NCI-H2171 treated with DMSO at 0.1 percent for 48 hours (cell line): ENCODE measurements at regions not wholly inside any gene's neighbourhood (a gene's known extent, or its start where the extent isn't known, plus 50 kb on each side); places are given as distances from the start of the nearest gene placed in this dataset.
"Not testable (repeated sequence)": the region's sequence is repeated elsewhere in the genome, so short reads cannot be mapped to it uniquely, and the experiment has no call there.

Experiments used
- DNase-seq: peaks from one replicate; lab custom pipeline; 2025; lab: John Stamatoyannopoulos, UW

GRCh38 chr12:43252585-43252984 is 299.4 kb downstream of the ADAMTS20 start:
- no peak for DNase-seq

DNA sequence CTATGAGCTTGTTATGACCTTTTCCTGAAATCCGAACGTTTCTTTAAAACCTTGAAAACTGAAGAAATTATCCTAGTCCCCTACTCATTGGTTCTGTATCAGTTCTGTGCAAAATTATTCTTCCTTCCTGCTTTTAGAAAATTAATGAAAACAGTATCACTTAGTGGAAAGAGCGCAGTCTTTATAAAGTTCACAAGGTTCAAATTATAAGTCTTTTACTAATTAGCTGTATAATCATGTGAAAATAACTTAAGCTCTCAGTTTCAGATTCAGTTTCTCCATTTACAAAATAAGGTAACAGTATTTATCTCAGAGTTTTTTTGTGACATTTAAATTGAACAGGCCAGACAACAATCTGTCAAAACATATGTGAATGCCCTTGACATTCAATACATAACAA is 306.1 kb downstream of the ADAMTS20 start:
- no peak for DNase-seq

GRCh38 chr12:43241986-43242385 is 310.0 kb downstream of the ADAMTS20 start:
- DNase-seq = no peak

GRCh38 chr12:43238281-43238680 is 313.7 kb downstream of the ADAMTS20 start:
- DNase-seq = no peak

DNA sequence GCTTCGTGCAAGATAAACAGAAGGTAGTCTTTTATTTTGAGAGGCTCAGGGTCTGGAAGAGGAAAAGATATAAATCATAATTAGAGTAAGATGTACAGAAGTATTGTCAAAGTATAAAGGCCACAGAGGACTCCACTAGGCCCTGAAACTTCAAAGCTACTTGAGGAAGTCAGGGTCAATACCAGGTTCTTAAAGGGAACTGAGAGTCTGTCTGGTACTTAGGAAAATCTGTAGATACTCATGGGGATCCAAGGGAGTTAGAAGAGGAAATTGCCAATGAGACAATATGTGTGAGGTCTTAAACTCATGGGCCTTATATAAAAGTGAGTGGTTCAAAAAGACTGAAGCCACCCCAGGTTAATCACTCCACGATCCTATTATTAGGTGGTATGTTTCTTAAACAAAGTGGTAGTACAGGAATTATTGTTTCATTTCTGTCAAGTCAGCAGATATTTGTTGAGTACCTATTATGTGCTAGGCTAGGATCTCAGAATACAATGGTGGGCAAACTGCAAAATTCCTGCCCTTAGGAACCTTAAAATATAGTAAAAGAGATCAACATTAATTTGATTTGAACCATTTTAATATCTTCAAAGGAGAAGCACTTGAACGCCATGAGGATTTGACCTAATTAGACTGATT is 314.6 kb downstream of the ADAMTS20 start:
- no peak for DNase-seq

DNA sequence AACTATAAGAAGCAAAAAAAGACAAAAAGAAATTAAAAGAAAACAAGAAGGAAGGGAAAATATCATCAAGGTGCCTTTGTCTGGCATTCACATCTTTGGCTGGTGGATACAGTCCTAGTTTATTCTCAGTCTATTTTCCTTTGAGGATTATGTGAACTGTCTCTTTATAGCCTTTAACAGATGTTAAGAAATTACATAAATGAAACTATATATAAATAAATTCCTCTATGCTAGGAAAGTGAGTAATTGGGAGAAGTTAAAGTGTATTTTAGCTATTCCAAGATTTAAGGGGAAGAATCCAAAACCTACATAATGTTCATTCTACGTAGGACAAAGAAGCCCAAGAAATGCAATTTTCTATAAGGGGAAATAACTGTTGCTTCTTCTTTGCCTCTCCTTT is 316.3 kb downstream of the ADAMTS20 start:
- DNase-seq = no peak

- no peak for DNase-seq
These were observed 318.1 kb downstream of the ADAMTS20 start for GRCh38 chr12:43233861-43234260.

GRCh38 chr12:43226151-43226550 is 325.9 kb downstream of the ADAMTS20 start:
- DNase-seq = no peak

DNA sequence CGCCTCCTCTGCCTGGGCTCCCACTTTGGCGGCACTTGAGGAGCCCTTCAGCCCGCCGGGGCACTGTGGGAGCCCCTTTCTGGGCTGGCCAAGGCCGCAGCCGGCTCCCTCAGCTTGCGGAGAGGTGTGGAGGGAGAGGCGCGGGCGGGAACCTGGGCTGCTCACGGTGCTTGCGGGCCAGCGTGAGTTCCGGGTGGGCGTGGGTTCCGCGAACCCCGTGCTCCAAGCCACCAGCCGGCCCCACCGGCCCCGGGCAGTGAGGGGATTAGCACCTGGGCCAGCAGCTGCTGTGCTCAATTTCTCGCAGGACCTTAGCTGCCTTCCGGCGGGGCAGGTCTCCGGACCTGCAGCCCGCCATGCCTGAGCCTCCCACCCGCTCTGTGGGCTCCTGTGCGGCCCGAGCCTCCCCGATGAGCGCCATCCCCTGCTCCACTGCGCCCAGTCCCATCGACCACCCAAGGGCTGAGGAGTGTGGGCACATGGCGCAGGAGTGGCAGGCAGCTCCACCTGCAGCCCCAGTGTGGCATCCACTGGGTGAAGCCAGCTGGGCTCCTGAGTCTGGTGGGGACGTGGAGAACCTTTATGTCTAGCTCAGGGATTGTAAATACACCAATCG is 327.7 kb downstream of the ADAMTS20 start:
- DNase-seq = not testable (repeated sequence)

- peak; percentile 89 for DNase-seq
These were observed 329.2 kb downstream of the ADAMTS20 start for GRCh38 chr12:43222796-43223195.

DNA sequence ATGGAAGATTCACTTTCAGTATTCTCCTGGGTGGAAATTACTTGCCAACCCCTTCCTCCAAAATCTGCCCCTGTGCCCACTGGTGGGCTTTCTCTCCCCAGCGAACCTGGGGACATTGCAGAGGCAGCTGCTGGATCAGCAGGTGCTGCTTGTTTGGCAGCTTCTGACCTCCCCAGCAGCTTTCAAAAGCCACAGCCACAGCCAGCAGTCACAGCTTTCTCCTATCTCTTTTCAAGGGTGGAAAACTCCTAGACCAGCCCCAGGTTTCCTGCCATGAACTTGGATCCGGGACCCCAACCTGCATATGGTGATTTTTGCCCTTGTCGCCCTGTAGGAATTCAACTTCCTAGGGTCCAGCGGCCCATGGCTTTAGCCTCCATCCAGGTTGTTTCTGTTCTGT is 330.8 kb downstream of the ADAMTS20 start:
- peak; percentile 5 for DNase-seq

GRCh38 chr12:43216490-43216889 is 335.5 kb downstream of the ADAMTS20 start:
- no peak for DNase-seq

- peak; percentile 81 for DNase-seq
These were observed 337.8 kb downstream of the ADAMTS20 start for GRCh38 chr12:43214166-43214565.

- peak; percentile 56 for DNase-seq
These were observed 338.4 kb downstream of the ADAMTS20 start for GRCh38 chr12:43213608-43214007.

DNA sequence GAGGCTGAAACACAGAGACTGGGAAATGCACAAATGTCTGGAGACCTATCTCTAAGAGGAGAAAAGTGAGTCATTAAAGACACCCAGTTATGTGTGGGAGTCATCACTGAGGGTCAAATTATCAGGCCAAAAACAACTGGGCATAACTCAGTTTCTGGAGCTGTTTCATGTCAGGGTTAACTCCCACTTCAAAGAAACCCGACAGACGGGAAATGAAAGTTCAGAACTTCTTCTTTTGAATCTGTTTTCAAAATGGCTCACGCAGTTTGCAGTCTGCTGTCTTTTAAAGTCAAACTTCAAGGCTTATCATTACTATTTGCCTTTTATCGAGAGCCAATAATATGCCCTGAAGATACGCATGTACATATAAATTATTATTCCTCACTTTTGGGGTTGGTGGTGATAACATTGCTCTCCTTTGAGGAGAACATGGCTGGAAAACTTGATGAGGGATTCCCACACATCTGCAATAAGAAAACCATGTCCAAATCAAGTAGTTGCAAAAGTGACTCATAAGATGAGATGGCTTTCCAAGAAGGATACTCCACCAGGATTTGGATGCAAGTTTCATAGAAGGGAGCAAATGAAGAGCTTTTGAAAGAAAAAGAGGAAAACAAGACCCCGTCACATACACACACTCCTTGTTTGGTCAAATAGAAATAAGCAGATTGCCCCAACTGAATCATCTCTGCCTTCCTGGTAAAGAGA is 341.4 kb downstream of the ADAMTS20 start:
- DNase-seq = no peak

DNA sequence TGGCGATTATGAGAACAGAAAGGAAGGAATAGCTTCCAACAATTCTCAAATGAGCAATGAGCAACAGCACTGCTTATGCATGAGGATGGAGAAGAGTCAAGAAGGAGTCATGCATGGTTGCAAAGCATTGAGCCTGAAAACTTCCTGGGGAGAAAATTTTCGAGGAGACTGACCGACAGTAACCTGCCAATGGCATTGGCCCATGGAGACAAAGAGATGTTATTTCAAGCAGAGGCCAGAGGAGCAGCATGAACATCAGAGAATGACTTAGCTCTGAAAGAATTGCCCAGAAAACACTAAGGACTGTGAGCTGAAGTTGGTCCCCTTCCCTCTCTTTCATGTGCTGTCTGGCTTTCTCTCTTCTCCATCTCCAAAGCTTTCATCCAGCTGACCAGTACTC is 343.4 kb downstream of the ADAMTS20 start:
- DNase-seq = no peak

- no peak for DNase-seq
These were observed 343.8 kb downstream of the ADAMTS20 start for GRCh38 chr12:43208221-43208620.

DNA sequence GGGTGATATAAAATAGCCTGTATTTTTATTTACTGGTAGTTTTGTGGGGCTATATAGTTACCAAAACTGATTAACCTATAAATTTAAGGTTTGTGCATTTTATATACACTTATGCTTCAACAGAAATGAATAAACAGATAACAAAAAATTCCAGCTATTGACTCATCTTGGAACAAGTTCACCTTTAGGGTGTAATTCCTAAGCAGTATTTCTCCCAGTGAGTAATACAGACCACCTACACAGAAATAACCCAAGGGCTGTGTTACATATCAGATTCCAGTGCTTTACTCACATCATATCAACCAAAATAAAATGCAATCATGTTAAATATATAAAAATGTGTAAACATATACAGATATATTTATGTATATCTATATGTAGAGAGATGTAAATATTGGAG is 345.6 kb downstream of the ADAMTS20 start:
- no peak for DNase-seq

- no peak for DNase-seq
These were observed 353.4 kb downstream of the ADAMTS20 start for GRCh38 chr12:43198608-43199007.

GRCh38 chr12:43196268-43196907 is 355.6 kb downstream of the ADAMTS20 start:
- DNase-seq = no peak

- DNase-seq = not testable (repeated sequence)
These were observed 358.9 kb downstream of the ADAMTS20 start for GRCh38 chr12:43193096-43193495.

GRCh38 chr12:43192442-43192841 is 359.6 kb downstream of the ADAMTS20 start:
- not testable (repeated sequence) for DNase-seq

- no peak for DNase-seq
These were observed 371.8 kb downstream of the ADAMTS20 start for GRCh38 chr12:43180242-43180641.
